ENCODE measurements at regions not wholly inside any gene's neighbourhood (a gene's known extent, or its start where the extent isn't known, plus 50 kb on each side); places are given as distances from the start of the nearest gene placed in this dataset.
"Not testable (repeated sequence)": the region's sequence is repeated elsewhere in the genome, so short reads cannot be mapped to it uniquely, and the experiment has no call there.

DNA sequence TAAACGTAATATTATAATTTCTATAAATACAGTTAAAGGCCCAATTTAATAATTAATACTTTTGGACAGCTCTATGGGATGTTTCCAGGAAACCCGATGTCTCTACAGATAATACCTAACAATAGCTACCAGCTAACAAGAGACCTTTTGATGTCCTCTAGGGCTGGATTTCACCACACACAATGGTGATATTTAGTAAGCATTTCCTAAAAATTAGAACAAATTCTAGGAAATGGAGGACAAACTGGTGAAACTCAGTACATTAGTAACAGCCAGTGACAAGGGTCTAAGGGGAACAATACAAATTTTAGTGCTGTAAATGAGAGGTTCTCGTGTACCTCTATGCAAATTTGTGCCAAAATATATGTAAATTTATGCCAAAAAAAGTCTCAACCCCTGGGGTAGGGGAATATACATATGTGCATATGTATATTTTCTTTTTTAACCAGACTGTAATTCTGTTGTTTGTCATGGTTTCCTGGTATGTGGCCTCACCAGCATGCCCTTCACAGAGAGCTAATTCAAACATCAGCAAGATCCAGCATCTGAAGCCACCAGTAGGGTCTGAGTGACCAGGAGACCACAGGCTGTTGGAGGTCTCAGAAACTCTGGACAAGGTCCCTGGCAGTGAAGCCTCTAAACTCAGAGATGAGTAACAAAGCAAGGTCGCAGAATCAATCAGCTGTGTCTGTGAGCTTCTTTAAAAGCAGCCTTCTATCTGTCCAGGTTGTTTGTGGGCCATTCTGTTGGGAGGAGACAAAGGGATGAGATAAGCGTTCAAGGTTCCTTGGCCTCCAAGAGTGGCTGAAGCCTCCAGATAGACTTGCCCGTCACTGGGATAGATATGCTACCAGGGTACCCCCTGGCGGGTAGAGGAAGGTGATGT is 235.1 kb upstream of the RREB1 start:
- DNase-seq: no peak
- intact Hi-C loops (cut with DNase I): no loop called here

DNA sequence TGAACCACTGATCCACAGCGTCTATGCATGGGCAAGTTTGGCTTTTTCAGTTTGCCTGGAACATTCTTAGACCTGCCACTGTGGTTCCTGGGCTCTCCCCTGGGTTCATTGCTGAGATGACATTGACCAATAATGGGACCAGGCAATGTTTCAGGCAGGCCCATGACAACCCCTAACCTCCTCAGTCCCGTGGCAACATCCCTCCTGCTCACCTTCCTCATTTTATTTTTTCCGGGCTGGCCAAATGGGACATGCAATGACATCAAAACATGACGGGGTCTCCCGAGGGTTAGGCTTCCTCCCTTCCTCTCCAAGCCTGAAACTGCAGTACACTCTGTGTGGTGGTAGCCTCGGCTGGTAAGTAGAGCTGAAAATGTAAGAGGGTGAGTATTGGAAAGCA is 234.0 kb upstream of the RREB1 start:
- no peak for DNase-seq
- intact Hi-C loops (cut with DNase I): no loop called here
- ATAC-seq: no peak

More for the DNA sequence above, 235.1 kb upstream of the RREB1 start:
- no peak for ATAC-seq

DNA sequence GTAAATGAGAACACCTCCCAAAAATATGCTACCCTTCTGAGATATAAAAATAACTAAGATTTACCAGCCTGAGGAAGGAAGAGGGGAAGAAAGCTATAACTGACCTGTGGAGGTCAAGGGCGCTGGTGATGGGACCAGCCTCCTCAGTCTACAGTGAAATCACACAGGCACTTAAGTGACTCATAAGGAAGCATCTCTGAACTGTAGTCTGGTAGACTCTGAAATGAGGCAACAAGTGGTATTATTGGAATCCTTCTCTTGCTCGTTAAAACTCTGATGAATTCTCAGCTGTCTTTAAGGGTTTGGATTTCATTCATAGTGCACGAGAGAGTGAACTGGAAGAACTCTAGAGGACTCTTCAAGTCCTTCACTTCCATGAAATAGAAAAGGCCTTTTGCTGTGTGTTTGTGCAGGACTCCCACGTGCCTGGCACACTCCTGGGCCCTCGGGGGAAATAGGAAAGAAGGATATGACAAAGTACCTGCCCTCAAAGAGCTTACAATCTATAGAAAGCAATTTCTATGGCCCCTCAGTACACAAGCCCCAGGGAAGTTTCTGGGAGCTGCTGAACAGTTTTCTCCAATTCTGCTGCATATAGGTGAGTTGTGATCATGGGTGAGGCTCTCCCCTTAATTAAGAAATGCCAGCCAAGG is 231.8 kb upstream of the RREB1 start:
- DNase-seq: no peak
- ATAC-seq: peak in 1 of 2 donors; percentile 91
- intact Hi-C loops (cut with DNase I): no loop called here

DNA sequence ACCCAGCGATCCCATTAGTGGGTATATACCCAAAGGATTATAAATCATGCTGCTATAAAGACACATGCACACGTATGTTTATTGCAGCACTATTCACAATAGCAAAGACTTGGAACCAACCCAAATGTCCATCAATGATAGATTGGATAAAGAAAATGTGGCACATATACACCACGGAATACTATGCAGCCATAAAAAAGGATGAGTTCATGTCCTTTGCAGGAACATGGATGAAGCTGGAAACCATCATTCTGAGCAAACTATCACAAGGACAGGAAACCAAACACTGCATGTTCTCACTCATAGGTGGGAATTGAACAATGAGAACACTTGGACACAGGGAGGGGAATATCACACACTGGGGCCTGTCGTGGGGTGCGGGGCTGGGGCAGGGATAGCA is 230.0 kb upstream of the RREB1 start:
- DNase-seq; intact Hi-C loops (cut with DNase I); ATAC-seq: not testable (repeated sequence)

DNA sequence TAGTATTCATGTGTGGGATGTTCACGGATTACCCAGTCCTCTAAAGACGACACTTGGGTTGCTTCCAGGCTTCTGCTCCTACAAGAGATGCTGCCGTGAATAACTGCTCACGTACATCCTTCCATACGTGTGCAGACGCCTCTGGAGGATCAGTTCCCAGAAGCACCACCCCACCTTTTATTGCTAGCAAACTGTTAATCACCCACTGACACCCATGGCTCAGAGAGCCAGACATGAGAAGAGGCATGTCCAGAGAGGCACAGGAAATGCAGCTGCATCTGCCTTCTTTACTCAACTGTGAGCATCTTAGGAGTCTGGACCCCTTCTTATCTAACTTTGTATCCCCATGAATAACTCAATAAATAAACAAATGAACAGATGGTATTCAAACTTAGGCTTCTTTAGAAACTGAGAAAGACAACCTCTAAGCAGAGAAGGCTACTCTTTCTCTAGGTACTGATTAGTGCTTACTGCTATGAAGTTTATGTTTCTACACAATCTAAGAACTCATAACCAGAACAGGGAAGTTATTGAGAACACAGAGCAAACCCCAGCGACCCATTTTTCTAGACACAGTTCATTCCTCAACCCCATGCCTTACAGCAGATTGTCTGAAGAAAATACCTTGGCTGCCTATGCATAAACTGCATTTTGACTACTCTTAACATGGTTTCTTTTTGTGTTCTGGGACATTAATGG is 228.7 kb upstream of the RREB1 start:
- DNase-seq (no peak), ATAC-seq (no peak)
- intact Hi-C loops (cut with DNase I): no loop called here

DNA sequence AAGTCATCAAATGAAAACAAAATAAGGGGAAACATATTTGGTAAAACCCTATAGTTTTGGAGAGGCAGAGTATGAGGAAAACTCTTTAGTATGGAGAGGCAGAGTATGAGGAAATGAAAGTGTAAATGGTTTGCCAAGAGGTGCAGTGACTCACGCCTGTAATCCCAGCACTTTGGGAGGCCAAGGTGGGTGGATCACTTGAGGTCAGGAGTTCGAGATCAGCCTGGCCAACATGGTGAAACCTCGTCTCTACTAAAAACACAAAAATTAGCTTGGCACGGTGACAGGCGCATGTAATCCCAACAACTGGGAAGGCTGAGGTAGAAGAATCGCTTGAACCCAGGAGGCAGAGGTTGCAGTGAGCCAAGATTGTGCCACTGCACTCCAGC is 228.2 kb upstream of the RREB1 start:
- intact Hi-C loops (cut with DNase I); DNase-seq: not testable (repeated sequence)
- ATAC-seq: peak in 1 of 2 donors; percentile 53

DNA sequence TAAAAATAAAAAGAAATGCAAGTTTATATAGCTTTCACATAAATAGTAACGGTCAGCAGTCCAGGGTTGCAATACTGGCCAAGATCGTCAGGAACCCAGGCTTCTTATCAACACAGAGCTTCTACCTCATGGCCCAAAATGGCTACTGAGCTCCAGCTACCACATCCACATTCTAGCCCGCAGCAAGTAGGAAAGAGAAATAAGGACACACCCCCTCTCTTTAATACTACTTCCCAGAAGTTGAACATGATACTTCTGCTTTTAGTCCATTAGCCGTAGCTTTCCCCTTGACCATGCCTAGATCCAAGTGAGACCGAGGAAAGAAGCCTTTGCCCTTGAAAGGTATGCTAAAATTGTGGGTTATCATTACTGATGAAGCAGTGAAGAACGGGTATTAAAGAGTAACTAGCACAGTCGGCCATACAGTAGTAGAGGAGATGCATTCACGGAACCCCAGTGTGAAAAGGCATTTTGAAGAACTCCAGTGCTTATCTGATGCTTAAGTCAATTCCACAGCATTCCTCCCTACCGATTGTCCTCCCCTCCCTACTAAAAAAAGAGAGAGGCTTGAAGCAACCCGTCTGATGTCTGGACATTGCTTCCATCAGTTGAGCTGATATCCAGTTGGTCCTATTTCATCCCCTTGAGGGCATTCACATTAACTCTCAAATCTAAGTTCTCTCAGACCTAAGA is 226.9 kb upstream of the RREB1 start:
- ATAC-seq (no peak), DNase-seq (no peak)
- intact Hi-C loops (cut with DNase I): no loop called here

DNA sequence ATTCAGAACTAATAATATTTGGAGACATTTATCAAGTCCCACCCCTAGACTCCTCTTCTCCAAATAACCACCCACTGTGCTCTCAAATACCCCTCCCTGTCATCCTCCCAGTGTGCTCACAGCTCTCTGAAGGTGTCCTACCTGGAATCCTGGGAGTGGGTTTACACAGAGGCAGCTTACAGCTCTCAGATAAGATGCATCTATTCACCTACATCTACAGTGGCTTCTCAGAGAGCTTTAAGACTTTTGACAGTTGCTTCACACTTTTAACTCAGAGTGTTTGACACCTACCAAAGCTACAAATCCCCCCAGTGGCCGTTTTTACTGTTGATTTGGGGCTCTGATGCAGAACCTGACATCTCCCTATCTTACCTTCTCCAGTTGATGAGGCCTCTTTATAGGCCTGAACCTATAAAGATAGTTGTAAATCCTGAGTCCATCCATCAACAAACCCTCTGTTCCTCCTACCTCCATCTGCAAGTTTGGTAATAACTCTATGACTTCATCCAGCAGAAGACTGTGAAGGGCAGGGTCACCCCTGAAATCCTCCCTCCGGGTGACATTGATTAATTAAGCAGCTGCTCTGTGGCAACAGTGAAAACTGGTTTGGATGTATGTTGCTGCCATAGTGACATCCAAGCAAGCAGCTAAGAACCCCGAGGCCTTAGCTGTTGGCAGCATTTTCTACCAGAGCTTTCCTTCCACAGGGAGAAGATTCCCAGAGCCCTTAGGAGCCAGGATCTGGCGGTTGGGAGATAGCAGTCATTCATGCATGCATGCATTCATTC is 226.1 kb upstream of the RREB1 start:
- intact Hi-C loops (cut with DNase I): no loop called here
- ATAC-seq (no peak), DNase-seq (no peak)

DNA sequence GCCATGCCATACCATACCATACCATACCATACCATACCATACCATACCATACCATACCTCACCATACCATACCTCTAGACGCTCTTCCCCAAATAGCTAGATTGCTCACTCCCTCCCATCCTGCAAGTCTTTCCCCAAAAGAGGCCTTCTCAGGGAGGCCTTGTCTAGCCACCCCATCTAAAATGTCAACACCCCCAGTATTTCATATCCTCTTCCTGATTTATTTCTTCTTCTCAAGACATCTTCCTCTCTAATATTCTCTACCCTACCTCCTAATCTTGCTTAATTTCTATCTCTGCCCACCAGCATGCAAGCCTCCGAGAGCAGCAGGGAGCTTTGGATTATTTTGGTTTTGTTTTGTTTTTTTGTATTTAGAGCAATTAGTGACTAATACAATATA is 225.2 kb upstream of the RREB1 start:
- intact Hi-C loops (cut with DNase I): no loop called here
- DNase-seq (no peak), ATAC-seq (no peak)

DNA sequence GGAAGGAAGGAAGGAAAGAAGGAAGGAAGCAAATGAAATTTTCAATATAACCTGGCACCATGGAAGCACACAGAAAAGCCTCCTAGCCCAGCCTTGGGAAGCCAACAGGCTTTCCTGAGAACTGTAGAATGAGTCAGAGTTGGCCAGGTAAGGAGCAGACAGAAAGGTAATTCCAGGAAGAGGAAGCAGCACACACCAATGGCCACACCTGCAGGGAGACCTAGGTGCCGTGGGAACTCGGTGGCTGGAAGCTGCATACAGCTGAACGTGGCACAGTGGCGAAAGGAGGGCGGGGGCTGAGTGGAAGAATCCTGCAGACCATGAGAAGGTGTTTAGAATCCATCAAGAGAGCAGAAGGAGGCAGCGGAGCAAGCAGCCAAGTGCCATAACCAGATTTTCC is 224.8 kb upstream of the RREB1 start:
- ATAC-seq (no peak), DNase-seq (no peak)
- intact Hi-C loops (cut with DNase I): no loop called here

DNA sequence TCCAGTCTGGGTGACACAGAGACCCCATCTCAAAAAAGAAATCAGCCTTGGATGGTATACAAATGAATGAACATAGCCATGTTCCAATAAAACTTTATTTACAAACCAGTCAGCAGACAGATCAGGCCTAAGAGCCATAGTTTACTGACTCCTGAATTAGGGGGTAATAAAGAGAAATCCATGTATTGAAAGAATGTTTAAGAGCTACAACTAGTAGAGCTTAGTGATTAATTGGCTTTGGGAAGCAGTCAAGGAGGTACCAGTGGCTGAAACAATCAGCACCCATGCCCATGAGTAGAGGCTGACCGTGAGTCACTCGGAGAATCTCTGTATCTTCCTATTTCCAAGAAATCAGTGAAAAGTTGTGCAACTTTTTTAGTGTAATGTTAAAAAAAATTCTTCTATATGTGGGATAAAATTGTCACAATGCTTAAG is 223.6 kb upstream of the RREB1 start:
- DNase-seq (no peak), ATAC-seq (peak in 1 of 2 donors; percentile 71)
- intact Hi-C loops (cut with DNase I): no loop called here

DNA sequence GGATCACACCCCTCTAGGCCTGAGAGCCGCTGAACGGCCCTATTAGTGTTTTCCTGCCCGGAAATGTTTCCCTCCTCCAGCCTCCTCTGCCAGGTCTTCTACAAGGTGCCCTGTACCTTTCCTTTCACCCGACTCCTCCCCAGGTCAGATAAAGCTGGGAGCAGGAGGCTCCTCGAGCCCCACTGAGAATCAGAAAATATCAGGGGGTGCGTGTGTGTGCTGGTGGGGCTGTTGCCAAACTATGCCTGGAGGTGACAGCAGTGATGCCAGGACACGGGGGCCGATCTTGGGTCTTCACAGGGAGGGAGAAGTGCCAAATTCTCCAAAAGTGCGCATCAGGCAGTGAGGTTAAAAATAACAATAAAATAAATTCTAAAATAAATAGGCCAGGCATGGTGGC is 222.8 kb upstream of the RREB1 start:
- intact Hi-C loops (cut with DNase I): no loop called here
- ATAC-seq (no peak), DNase-seq (no peak)

DNA sequence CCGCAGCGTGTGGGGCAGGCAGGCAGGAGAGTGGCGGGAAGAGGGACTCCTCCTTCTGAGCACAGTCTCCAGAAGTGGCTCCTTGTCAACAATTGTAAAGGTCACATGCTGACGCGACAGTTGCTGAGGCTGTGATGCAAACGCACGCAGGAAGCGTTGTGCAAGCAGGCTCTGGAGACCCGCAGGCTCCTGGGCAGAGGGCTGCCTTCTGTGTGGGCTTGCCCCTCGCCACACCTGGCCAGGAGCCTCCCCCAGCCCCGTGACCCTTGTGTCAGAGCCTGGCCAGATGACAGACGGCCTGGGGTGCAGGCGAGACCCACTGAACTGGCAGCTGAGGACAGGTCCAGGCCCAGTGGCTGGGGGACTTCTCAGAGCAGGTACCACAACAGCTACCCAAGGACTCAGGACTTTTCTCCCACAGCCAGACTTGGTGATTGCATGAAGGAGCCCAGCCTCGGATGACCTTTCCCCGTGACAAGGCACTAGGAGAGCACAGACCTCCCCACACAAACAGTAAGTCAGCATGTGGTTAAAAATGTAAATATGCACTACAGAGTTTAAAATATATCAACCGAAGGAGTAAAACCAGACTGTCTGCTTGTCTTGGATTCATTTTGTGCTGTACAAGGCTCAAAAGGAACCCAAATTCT is 222.1 kb upstream of the RREB1 start:
- ATAC-seq (peak; percentile 61 to 80), DNase-seq (peak; percentile 63)
- intact Hi-C loops (cut with DNase I): no loop called here

DNA sequence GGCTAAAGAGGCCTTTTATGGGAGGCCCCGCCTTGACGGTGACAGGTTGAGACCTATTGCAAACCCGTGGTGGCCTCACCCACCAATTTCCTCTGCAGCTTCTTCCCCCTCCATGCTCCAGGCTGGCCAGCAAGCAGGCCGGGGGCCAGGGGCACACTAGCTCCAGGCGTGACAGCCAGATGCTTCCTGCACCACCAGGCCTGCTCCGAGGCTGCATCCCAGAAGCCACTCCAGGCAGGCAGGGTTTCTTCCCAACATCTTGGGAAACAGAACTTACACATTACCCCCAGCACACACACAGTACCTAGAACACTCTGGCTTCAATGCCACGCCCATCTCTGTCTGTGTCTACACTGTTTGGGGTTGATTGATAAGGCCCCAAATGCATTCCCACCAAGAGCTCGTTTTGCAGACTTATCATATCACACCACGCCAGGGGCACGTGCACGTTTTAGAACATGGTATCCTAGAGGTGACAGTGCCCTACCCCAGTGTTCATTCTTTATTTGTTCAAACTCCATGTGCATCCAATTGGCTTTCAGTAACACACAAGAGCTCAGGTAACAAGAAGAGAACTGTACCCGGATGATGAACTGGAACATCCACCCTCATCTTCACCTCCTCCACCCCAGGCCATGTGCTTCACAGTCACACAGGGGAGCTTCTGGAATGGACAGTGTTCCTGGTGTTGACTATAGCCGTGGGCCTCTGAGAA is 221.4 kb upstream of the RREB1 start:
- peak in 1 of 2 donors; percentile 70 for ATAC-seq
- intact Hi-C loops (cut with DNase I): no loop called here
- no peak for DNase-seq

DNA sequence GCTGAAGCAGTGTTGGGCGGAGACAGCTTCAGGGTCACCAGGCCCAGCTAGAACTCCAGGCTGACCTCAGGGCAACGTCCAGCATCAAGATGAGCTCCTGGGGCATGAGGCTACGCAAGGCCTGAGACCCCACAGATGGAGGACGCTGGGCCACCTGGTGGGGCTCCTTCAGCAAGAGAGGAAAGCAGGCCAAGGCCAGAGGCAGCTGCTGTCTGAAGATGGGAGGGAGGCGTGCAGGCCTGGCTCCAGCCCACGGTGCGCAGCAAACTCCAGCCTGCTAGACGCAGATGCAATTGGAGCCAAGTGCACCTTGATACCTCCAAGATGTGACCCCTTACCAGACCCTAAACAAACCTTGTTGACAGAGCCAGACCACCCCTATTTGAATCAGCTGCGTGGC is 220.9 kb upstream of the RREB1 start:
- intact Hi-C loops (cut with DNase I): no loop called here
- no peak for DNase-seq
- ATAC-seq: no peak

DNA sequence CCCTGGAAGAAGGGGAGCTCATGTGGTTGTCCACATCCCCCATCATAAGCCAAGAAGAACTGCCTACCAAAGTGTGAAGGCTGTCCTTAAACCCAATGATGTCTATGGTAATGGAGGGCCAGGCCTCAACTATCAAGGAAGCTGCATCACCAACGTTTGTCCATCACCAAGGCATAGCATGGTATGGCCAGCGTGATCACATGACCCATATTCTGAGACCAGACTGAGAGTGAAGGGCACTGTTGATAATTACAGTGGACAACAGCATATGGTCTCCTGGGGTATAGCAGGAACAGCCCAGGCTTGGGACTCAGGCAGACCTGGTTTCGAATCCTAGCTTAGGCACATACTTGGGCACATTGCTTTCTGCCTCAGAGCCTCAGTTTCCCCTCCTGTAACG is 218.2 kb upstream of the RREB1 start:
- ATAC-seq (no peak), DNase-seq (no peak)
- intact Hi-C loops (cut with DNase I): no loop called here

DNA sequence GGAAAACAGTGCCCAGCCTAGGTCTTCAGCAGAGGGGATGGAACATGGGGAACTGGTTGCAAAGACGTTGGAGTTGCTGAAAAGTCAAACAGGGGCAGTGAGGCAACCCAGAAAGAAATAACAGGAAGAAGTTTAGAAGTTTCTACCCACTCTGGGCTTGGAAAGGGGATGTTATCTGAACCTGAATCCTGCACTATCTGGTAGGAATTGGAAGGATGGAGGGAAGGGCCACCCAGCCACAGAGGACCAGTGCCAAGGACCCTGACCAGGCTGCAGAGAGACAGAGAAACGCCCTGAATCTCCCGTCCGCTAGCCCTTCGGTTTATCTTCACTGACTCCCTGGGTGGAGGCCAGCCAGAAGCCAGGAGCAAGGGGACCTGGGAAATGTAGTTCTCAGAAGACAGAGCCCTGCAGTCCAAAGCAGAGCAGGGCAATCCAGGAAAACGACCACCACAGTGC is 217.3 kb upstream of the RREB1 start:
- peak; percentile 59 for DNase-seq
- peak; percentile 64 to 72 for ATAC-seq
- intact Hi-C loops (cut with DNase I): loop anchor here in 1 of 2 donors (5.0 to 10.0 kb wide), 3 partner anchors 84 to 334 kb away; no protein-coding TSS in a partner anchor

Measured in left cardiac atrium (tissue), 4 donors.